Occipital lobe (tissue), 1 donor: ENCODE measurements at regions not wholly inside any gene's neighbourhood (a gene's known extent, or its start where the extent isn't known, plus 50 kb on each side); places are given as distances from the start of the nearest gene placed in this dataset.
"Not testable (repeated sequence)": the region's sequence is repeated elsewhere in the genome, so short reads cannot be mapped to it uniquely, and the experiment has no call there.

Experiments used
- DNase-seq: peaks from one replicate; lab custom pipeline; 2025; lab: John Stamatoyannopoulos, UW

- DNase-seq, result no peak
These were observed 560.2 kb upstream of the SPRY2 start for GRCh38 chr13:80901111-80901510.

DNA sequence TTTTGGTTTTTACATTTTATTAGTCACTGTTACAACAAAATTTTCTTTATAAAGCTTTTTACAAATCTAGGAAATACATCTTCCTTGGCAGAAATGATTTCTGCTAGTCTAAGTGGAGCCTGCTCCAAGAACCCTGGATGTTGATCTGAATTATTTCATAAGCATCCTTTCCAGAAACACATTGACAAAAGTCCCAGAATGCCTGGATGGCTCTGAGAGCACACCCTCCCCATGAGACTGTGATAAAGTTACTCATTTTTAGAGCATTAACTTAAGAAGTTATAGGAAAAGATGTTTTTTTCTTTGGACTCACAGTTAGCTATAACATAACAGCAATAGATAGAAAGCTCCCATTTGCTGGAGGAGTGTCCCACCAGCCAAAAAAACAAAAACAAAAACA, 559.6 kb upstream of the SPRY2 start:
- DNase-seq, result no peak

GRCh38 chr13:80897641-80898040, 556.7 kb upstream of the SPRY2 start:
- not testable (repeated sequence) for DNase-seq

GRCh38 chr13:80894917-80895316, 554.0 kb upstream of the SPRY2 start:
- no peak for DNase-seq

- DNase-seq, result no peak
These were observed 548.9 kb upstream of the SPRY2 start for GRCh38 chr13:80889829-80890228.

DNA sequence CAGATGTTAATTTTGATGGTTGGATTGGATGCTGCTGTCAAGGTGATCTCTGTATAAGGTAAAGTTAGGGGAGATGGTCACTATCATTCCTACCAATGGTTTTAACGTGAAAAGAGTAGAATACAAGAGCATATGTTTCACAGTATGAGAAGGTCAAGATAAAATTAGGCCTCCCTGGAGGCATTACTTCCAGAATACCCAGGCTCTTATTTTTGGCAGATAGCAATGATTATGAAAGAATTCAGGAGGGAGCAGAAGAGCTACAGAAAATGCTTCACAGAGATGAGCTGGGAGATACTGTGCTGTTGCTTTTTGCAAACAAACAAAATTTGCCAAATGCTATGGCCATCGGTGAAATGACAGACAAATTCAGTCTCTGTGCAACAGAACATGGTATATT, 547.5 kb upstream of the SPRY2 start:
- DNase-seq, result no peak

DNA sequence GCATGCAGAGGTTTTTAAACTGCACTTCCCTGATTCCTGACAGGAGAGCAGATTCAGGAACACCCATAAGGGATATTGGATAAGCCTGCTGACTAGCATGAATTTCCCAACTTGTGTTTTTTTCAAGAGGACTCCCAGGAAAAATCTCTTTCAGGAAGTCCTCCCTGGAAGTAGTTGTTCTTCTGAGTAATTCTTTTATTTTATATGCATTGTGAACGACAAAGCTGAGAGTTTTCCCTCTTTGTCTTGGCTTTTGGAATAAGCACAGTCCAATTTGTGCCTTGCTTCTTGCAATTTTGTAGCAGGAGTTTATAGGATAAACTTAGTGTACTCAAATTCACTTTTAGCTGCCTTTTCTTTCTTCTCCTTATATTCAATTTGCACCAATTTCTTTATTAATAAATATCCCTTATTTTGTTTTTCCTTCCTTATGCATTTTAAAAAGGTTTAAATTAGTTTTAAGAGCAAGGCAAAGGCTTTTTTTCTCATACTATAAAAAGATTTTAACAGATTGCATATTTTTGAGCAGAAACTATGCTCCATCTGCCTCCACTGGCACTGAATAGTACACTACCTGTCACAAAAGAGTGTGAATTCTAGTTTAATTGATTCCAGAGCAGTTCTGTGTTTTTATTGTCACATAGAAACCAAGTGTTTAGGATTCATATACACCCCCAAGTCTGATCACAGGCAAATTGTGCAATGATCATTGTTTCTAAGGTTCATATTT, 543.3 kb upstream of the SPRY2 start:
- no peak for DNase-seq

DNA sequence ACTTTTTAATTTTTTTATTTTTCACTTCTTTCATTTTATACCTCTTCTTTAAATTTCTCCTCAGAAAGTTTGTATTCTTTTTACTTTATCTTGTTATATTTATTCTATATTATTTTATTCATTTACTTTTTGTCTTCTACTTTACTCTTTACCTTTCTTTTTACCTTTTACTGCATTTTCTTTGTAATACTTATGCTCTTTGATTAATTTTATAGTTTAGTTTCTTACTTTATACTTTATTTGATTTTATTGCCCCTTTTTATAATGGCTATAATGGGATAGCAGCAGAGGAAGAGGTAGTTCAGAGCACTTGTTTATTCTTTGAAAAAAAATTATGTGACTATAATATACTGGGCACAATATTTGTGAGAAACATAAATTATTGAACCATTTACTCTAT, 542.6 kb upstream of the SPRY2 start:
- no peak for DNase-seq

- no peak for DNase-seq
These were observed 541.1 kb upstream of the SPRY2 start for GRCh38 chr13:80881942-80882445.

GRCh38 chr13:80881495-80881894, 540.6 kb upstream of the SPRY2 start:
- DNase-seq, result no peak

GRCh38 chr13:80881034-80881433, 540.1 kb upstream of the SPRY2 start:
- no peak for DNase-seq

- DNase-seq, result no peak
These were observed 537.0 kb upstream of the SPRY2 start for GRCh38 chr13:80877944-80878241.

DNA sequence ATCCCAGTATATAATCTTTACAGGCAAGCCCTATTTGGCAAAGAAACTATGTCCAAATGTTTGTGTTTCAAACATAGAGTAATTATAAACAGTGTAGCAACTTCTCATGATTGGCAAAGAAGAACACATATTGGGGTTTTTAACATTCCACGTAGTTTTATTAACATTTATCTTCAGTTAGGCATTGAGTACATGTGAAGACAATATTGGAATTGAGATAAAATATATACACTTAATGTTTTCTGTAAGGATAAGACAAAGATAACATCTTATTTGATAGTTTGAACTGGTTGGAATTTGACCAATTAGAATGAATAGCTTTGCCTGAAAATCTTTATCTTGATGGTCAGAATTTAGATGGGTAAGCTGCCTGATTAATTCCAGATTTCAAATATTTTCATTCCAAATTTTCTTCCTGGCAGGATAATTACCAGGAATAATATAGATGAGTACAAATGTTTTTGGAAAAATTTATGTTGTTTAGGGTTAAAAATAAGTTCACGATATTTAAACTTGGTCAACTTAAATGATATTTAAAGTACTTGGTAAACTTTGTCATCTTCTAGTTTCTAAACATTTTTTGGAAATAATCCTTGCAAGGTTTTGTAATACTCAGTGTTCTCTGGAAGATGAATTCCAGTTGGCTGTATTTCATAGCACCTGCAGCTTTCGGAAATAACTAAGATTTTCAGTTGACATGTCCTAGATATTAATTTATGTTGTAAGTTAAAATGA, 536.5 kb upstream of the SPRY2 start:
- no peak for DNase-seq

- no peak for DNase-seq
These were observed 532.7 kb upstream of the SPRY2 start for GRCh38 chr13:80873589-80873988.

- not testable (repeated sequence) for DNase-seq
These were observed 531.0 kb upstream of the SPRY2 start for GRCh38 chr13:80871971-80872370.

DNA sequence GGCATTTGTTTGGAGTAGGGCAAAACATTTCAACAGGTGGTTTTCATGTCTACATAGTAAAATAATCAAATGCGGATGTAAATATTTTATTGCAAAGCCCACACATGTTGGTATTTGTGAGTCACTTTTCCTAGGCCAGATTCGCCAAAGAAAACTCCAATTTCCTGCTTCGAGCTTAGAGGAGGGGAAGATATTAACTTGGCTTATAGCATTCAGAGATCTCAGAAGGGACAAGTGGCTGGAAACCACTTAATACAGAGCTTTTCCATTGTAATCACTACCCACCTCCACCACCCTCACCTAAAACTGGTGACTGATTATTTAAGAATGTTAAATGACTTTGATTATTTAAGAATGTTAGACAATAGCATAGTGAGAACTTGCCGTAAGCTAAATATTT, 530.6 kb upstream of the SPRY2 start:
- DNase-seq, result no peak

GRCh38 chr13:80870186-80870585, 529.3 kb upstream of the SPRY2 start:
- no peak for DNase-seq

- no peak for DNase-seq
These were observed 526.0 kb upstream of the SPRY2 start for GRCh38 chr13:80866921-80867320.

DNA sequence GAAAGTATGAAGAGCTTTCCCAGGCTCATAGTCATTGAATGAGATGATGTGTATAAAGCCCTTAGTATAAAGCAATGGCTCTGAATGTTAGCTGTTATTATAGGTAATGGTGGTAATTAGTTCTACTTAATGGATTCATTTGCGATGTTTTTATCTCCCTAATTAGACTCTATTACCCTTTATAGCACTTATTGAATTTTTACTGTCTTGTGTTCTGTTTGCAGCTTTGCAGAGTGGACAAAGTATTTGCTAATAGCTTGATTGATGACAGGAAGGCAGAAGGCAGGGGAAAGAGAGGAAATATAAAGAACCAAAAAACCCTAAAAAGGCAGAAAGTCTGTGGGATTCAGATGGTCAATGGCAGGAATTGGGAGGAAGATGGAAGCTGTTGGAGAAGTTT, 524.4 kb upstream of the SPRY2 start:
- no peak for DNase-seq

DNA sequence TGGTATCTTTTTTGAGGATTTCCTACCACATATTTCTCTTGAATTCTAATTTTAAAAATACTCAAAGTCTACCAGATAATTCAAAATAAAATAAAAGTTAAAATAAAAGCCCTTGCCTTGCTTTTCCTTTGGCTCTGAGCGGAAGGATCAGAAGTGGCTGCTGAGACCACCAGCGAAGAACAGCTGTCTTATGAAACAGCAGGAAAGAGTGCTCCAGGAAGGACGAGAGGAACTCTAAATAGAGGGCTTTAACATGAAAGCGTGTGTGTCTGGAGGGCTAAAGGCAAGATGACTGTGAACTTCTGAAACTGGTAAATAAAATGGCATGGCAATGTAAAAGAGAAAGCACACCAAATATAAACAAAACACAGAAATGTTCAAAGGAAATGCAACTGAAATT, 521.5 kb upstream of the SPRY2 start:
- no peak for DNase-seq

DNA sequence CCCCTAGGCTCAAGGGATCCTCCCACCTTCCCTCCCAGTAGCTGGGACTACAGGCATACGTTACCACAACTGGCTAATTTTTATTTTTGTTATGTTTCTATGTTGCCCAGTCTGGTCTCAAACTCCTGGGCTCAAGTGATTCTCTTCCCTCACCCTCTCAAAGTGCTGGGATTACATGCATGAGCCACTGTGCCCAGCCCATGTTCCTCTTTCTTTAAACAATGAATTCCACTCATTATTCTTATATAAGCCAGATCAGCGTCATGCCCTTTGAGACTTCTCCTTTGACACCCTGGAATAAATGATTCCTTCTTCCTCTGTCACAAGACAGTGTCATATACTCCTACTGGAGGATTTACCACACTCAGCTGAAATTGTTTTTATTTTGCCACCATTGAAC, 519.9 kb upstream of the SPRY2 start:
- DNase-seq, result no peak

DNA sequence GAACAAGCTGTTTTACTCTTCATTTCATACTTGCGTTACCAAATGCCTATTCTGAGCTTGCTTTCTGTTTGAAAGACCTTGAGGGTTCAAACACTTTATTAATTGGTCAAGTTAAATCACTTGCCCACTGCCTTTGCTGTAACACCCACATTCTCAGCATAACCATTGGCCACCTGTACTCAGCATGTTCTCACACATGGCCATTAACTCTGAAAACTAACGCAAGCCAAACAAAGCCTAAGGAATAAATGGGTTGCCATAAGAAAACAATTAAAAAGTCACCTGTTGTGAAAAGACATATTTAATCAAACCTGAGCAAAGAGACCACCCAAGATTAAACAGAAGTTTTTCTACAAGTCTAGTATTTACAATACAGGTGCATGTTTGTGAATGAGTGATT, 517.2 kb upstream of the SPRY2 start:
- no peak for DNase-seq

DNA sequence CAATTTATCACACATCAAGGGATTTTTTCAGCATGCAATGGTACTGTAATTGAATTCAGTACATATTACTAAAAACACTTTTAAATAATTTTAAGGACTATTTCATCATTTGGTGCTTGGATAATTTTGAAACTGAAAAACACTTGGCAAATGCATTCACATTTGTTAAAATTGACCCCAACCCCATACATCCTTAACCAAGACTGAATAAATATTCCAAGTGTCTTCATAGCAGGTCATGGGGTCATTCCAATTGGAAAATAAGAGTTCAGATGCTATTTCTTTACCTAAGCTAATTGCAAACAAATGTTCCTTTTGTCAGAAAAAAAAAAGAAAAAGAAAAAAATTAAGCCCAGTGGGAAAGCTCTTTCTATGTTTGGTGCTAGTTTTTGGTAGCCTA, 516.4 kb upstream of the SPRY2 start:
- no peak for DNase-seq
